SK-N-SH (cell line): ENCODE measurements at regions not wholly inside any gene's neighbourhood (a gene's known extent, or its start where the extent isn't known, plus 50 kb on each side); places are given as distances from the start of the nearest gene placed in this dataset.

Experiments
- CTCF ChIP-seq: fragments of 200-600 bp; sonication (generic); IDR thresholded peaks from 2 replicates; pipeline ENCODE4 v1.6.1; 2017; ENCODE audit warnings: antibody characterized with exemption, mild to moderate bottlenecking, moderate library complexity
- EZH2phosphoT487 ChIP-seq: fragments of 200-600 bp; sonication (generic); IDR thresholded peaks from 2 replicates; pipeline ENCODE4 v1.6.1; 2017; ENCODE audit warnings: low read depth, mixed run types, mild to moderate bottlenecking, antibody characterized with exemption, moderate library complexity, borderline replicate concordance
- JUND ChIP-seq: IDR thresholded peaks from 2 replicates; pipeline ENCODE4 v1.4.0; 2012
- MEF2A ChIP-seq: IDR thresholded peaks from 2 replicates; pipeline ENCODE4 v1.4.0; 2012; ENCODE audit warnings: low read depth, borderline replicate concordance
- POLR2AphosphoS5 ChIP-seq: IDR thresholded peaks from 2 replicates; pipeline ENCODE4 v1.6.1; 2012; ENCODE audit warnings: low read depth, low read length
- REST ChIP-seq: IDR thresholded peaks from 2 replicates; pipeline ENCODE4 v1.6.1; 2012; ENCODE audit warnings: mild to moderate bottlenecking, low read depth, low read length, moderate library complexity
- USF1 ChIP-seq: IDR thresholded peaks from 2 replicates; pipeline ENCODE4 v1.4.0; 2012; ENCODE audit warnings: low read depth, borderline replicate concordance
- TF ChIP-seq, protein P1 (sequence below): fragments of 150-350 bp; IDR thresholded peaks from 2 replicates; pipeline ENCODE4 v1.6.1; 2017; ENCODE audit warnings: antibody characterized with exemption, low read length, low read depth, borderline replicate concordance

GRCh38 chr12:125890971-125891370 is 825.7 kb downstream of the AACS start:
- TF ChIP-seq CTCF (no peak), USF1 (no peak), JUND (no peak), POLR2AphosphoS5 (no peak), EZH2phosphoT487 (no peak), MEF2A (no peak), REST (no peak)
- TF ChIP-seq, protein P1, sequence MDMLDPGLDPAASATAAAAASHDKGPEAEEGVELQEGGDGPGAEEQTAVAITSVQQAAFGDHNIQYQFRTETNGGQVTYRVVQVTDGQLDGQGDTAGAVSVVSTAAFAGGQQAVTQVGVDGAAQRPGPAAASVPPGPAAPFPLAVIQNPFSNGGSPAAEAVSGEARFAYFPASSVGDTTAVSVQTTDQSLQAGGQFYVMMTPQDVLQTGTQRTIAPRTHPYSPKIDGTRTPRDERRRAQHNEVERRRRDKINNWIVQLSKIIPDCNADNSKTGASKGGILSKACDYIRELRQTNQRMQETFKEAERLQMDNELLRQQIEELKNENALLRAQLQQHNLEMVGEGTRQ = no peak
